Stimulated activated CD8-positive, alpha-beta memory T cell treated with anti-CD3 and anti-CD28 coated beads, Interleukin-12 subunit alpha, Interleukin-12 subunit beta, amount 100 ng/mL, for 24 hours (primary cell): ENCODE measurements at regions not wholly inside any gene's neighbourhood (a gene's known extent, or its start where the extent isn't known, plus 50 kb on each side); places are given as distances from the start of the nearest gene placed in this dataset.

ENCODE experiments used
- DNase-seq: peaks from one replicate; pipeline ENCODE4 v3.0.0-alpha.2; 2020; ENCODE audit errors: extremely low read depth

DNA sequence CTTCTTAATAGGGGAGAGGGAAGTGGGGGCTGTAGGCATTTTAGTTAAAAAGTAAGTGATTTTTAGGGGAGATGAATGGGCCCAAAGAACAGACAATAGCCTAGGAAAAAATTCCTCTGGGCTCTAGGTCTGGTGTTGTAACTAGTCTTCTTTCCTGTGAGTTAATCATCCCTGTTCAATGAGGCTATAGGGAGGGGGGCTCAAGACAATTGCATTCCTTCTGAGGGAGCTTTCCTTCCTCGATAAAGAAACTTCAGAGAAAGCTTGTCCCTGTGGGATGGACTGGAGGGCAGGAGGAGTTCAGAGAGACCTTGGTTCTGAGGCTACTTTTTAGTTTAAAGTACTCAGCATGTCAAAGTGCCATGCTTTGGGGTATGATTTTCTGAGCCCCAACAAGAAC is 127.2 kb downstream of the BBS10 start:
- no peak for DNase-seq

DNA sequence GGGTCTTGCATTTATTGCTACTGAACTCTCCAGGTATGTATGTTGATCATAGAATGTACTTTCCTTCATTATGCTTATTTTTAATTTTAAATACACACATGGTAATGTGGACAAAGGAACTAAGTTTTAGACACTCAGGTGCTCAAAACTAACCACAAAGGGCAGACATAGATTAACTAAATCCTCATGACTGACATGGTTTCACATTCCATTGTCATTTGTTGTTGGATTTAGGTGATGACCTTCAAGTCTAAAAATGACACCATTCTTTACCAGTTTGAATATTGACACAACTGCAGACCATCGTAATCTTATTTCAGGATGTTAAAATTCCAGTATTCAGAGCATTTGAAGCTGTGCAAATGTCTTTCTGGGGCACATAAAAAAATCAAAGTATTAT is 128.4 kb downstream of the BBS10 start:
- DNase-seq: no peak

DNA sequence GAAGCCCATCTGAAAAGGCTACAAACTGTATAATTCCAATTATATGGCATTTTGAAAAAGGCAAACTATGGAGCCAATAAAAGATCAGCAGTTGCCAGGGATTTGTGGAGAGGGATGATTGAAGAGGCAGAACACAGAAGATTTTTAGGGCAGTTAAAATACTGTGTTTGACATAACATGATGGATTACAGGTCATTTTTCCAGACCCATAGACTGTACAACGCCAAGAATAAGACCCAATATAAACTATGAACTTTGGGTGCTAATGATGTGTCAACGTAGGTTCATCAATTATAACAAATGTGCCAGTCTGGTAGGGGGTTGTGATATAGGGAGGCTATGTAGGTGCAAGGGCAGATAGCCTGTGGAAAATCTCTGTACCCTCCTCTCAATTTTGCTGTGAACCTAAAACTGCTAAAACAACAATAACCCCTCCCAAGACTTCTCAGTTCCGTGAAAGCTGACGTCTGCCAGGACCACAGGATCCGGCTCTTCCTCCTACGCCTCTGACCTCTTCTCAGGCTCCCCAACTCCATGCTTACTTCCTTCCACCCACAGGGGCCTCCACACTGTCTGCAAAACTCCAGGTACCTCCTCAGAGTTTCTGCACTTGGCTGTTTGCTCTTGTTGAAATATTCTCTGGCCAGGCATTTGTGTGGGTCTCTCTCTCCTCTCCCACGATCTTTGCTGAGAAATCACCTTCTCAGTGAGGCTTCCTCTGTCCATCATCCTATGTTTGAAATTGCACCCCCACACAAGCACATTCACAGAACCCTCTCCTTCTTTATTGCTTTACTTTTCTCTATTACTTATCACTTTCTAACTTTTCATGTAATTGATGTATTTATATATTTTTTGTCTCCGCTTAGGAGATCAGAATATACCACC is 131.4 kb downstream of the BBS10 start:
- no peak for DNase-seq

DNA sequence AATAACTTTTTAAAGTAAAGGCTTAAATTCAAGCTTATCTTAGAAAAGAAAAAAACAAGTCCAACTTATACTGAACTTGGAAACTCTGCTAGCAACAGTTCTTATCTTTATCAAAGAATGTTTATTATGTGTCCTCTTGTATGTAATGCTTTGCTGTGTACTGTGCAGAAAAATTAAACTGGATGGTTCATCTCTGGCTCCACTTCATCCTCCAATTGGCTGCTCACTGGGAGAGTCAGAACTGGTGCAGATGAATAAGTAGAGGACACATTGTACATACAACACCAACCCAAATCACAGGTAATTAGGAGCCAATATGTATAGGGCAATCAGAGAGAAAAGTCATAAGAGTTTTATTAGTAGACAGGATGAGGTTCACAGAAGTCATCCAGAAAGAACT is 123.6 kb upstream of the NAP1L1 start:
- no peak for DNase-seq

DNA sequence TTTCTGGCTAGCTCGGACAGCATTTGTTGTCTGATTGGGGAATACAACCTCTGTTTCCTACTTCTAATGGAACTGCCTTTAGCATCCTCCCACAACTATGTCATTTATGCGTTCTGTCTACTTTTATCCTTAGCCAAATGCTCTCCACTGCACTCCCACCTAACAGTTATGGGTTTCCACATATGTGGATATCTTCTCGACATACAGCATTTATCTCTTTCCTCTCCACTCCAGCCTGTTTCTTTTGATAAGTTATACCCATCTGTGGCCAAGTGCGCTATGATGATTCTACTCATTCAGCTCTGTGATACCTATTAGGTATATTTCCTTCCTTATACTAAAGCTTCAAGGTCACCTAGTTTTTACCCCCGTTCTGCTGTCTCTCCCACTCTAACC is 122.2 kb upstream of the NAP1L1 start:
- DNase-seq: no peak

DNA sequence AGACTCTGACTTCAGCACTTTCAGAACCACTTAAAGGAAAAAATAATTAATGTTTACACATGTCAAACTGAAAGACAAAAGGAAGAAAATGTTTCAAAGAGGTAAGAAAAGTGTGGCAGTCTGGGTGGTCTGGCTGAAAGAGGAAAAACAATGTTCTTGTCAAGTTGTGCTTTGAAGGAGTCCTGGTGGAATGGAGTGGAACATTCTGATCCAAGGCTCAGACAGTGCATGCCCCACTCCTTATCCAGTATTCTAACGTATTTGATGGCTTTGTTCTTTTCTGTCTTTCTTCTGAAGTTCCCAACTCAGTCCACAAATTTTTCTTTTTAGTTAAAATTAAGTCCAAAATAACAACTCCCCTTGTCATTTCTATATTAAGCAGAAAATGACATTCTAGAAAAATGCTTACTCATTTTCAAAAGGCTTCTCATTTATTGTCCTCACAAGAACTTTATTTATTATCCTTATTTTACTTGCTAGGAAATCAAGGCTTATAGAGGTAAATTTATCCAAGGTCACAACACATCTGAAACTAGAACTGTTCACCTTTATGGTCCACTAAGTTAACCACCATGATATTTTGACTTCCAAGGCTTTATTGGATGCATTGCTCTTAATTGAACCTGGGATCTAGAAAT is 121.7 kb upstream of the NAP1L1 start:
- DNase-seq: no peak

DNA sequence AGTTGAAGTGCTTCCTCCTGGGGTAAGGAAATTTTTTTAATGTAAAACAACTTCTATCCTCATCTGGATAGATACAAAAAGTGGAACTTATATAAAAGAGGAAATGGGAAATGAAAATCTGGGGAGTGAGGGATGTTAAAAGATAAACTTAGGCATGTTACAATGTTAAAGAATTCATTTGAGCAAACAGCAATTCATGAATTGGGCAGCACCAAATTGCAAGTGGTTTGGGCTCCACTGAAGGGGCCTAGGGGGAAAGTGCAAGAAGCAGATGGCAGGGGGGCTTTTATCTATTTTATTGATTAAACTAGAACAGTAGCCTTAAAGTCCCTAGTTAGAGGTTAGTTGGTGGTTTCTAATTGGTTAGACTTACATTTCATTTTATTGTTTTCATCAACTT is 118.1 kb upstream of the NAP1L1 start:
- DNase-seq: no peak

DNA sequence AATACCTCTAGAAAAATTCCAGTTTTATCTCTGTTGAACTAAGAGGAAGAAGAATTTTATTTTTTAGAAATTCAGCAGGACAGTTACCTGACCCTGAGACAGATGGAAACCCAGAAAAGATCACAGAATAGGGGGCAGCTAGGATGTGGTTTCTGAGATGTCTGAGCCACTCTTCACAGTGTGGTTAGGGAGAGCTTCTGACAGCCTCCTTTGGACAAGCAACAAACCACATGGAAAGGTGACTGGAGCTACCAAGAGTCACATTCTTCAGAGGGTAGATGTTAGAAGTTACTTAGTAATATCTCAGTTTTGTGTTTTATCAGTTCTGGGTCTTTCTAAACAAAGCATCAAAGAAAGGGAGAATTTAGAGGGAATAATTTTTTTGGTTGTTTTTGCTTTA is 117.3 kb upstream of the NAP1L1 start:
- DNase-seq: no peak

DNA sequence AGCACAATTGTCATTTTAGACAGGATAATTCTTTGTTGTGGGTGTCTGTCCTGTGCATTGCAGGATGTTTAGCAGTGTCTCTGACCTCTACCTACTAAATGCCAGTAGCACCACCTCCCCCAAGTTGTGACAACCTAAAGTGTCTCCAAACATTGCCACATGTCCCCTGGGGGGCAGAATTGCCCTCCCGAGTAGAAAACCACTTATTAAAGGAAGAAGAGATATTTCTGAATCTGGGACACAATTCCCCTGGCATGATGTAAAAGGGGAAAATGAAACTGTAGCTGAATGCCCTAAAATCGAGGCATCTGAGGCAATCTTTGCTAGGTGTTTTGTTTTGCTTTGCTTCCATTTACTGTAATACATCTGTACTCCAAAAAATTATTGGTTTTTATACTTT is 116.8 kb upstream of the NAP1L1 start:
- no peak for DNase-seq

DNA sequence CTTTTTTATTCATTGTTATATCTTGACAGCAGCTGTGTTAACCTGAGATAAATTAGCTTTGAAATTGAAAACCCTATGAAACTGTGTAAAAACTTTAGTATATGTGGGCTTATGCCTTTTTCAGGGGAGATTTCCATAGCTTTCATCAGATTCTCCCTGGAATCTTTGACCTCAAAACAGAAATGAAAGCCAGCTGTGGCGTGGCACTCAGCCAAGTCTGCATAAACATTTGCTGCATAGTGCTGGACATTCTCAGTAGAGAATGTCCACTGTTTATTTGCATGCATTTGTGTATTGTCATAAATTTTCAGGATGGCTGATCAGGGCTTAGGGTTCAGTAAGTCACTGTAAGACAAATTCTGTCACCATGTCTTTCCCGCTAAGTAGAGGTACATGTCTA is 115.3 kb upstream of the NAP1L1 start:
- DNase-seq: no peak

DNA sequence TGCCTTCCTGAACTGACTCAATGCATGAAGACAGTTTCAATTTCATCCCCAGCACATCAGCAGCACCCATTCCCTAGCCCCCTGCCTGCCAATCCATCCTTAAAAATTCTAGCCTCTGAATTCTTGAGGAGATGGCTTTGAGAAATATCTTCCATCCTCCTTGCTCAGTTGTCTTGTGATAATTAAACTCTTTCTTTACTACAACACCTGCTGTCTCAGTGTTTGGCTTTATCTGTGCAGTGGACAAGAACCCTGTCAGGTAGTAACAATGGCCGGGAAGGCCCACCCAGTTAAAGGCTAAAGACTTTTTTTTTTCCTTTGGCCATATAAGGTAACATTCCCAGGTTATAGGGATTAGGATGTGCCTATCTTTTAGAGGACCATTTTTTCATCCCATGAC is 114.4 kb upstream of the NAP1L1 start:
- no peak for DNase-seq

DNA sequence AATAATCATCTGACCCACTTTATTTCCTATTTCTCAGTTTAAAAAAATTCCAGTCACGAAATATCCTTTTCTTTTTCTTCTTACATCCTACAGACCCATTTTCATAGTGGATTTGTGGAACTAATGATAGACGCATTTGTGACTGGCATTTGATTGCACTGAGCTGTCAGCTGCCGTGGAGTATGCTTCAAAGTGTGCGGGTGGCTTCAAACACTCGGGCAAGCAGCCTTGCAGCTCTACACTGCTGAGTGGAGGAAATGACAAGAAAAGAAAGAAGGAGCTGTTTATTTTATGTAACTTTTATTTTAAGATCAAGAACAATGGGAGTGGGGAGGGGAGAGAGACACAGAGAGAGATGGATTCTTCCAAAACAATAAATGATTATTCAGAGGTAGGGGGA is 112.8 kb upstream of the NAP1L1 start:
- DNase-seq: no peak

DNA sequence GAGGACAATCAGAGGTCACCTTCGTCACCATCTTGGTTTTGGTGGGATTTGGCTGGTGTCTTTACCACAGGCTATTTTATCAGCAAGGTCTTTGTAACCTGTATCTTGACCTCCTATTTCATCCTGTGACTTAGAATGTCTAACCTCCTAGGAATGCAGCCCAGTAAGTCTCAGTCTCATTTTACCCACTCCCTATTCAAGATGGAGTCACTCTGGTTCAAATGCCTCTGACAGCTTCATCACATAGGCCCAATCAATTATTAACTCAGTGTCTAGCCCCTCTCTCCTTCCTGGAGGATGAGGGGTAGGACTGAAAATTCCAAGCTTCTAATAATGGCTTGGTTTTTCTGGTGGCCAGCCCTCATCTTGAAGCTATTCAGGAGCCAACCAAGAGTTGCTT is 111.4 kb upstream of the NAP1L1 start:
- no peak for DNase-seq

DNA sequence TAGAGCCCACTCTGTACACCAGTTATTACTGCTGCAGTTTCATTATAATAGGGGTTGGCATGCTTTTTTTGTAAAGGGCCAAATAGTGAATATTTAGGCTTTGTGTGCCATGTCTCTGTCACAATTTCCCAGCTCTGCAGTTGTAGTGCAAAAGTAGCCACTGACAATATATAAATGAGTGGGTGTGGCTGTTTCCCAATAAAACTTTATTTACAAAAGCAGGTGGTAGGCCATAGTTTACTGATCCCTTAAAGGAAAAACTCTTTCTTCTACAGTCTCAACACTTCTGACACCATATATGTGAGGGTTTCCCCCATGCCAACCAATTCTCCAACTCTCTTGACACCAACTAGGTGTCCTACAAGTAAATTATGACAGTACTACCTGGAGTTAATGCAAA is 110.2 kb upstream of the NAP1L1 start:
- no peak for DNase-seq

DNA sequence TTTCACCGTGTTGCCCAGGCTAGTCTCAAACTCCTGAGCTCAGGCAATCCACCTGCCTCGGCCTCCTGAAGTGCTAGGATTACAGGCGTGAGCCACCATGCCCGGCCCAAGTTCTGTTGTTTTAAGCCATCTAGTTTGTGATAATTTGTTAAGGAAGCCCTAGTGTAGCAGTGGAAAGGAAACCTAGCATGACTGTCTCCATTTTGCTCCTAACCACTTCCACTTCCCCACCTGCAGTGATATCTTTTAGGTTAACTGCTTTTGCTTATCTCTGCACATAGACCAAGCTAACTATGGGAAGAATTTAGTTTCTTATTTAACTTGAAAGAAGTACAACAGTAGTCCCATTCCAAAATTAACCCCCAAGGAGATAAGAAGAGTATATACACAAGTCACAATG is 109.5 kb upstream of the NAP1L1 start:
- DNase-seq: no peak

DNA sequence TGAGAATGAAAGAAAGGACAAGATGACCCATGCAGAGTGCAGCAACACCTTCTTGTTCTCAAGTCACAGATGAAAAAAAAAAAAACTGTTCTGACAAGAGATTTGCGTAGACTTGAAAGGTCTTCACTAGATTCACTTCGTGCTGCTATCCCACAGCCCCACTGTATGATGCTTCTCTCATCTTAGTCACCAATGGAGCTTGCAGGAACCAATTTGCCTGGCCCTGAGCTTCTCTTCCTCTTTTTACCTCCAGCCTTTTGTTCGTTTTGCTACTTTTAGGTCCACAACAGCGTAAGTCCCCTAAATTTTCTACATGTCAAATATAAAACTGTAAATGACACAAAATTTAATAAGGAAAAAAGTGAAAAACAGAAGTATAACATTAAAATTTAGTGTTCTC is 107.9 kb upstream of the NAP1L1 start:
- DNase-seq: no peak

DNA sequence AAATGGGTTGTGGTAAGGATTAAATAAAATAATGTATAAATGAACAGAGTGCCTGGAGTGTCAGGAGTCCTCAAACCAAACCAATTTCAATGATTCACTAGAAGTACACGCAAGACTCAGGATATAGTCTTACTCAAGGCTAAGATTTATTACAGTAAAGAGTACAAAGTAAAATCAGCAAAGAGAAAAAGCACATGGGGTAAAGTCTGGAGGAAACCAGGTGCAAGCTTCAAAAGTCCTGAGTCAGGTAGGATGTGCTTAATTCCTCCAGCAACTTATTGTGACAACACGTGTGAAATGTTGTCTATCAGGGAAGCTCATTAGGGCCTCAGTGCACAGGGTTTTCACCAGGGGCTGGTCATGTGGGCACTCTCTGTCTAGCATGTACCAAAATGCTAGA is 105.8 kb upstream of the NAP1L1 start:
- DNase-seq: no peak

DNA sequence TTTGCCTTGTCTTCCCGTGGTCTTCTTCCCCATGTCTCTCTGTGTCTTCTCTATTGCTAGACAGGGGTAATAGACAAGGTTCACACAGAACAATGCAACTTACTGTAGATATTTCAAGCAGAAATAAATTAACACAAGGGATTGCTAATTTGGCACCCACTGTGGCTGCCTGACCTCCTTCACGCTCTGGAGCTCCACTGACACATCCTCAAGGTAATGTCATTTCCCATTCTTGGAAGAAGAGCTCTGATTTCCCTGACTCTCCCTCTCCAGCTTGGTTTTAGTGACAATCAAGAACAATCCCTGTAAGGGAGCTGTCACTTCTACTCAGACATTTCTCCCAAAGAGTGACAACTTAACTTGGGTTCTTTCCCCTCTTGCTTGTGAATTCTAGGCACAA is 105.4 kb upstream of the NAP1L1 start:
- no peak for DNase-seq

DNA sequence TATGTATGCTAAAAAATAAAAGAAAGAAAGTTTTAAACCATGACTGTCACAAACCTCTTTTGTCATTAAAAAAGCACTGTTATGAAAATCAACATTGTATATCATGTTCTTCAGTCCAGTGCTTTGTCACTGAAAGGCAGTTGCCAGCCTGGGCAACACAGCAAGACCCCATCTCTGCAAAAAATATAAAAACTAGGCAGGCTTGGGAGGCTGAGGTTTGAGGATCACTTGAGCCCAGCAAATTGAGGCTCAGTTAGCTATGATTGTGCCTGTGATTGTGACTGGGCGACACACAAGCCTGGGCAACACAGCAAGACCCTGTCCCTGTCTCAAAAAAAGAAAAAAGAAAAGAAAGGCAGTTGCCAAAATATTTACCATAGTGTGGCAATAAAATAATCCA is 102.7 kb upstream of the NAP1L1 start:
- DNase-seq: no peak

DNA sequence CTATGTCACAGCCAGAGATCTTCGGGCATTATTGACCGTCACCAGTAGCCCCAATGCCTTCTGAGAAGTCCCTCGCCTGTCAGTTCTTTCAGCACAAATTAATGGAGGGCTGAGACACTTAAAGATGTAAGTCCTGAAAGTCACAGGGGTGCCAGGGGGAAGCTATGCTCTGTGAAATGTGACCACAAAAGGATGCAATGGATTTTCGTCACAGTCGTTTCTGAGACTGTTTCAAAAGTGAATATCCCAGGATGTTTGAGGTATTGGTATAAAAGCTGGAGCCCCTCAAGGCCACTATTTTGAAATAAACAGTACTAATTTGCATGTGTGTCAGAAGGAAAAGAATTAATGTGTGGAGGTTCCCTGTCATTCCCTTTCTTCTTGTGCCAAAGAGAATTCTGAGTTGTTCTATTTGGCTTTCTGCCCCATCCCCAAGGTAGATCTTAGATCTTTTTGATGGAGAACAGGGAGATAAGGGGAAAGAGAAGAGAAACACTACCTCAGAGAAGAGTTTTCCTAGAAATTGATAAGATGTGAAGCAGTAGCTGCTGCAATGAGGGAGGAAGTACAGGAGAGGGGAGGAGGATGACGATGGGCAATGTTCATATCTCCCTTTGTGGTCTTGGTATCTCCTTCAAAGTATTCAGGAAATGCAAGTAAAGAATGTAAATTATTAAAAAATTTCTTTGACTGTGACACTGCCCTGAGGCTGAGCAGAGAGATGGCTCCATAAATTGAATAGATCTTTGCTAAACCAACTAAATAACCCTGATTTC is 101.8 kb upstream of the NAP1L1 start:
- DNase-seq: no peak

DNA sequence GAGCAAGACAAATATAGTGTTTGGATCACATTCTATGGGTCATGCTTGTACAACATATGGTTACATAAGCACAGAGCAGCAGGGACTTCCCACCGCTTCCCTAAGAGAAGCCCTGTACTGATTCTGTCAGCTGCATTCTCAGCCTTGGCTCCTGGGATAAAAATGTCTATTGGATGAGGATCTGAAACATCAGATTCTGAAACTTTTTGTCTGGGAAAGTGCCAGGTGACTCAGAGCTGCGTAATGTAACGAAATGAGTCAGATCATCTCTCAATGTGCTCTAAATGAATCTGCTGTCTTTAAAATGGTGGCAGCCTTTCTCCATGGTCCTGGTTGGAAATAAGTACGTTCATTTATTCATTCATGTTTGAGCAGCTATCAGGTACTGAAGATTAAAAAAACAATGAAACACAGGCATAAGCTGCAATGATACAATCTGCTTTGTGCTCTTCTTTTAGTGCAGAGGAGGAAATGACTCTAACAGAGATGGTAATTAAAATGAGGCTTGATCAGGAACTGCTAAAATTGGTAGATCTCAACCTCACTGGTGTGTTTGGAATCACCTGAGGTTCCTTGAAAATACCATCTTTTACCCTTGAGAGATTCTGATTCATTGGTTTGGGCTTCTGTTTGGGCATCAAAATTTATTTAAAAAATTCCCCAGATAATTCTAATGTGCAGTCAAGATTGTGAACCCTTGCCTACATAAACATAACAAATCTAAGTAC is 99.1 kb upstream of the NAP1L1 start:
- no peak for DNase-seq
